Loucy (cell line): ENCODE measurements at regions not wholly inside any gene's neighbourhood (a gene's known extent, or its start where the extent isn't known, plus 50 kb on each side); places are given as distances from the start of the nearest gene placed in this dataset.

ENCODE experiments used
- H2AFZ ChIP-seq: fragments of 200-600 bp; sonication (generic); 2 replicates; pipeline ENCODE4 v1.6.0; 2016; ENCODE audit warnings: antibody characterized with exemption, mild to moderate bottlenecking, low read length, moderate library complexity
- H3F3A ChIP-seq: fragments of 200-600 bp; 2 replicates; pipeline ENCODE4 v1.6.0; 2016; ENCODE audit warnings: antibody characterized with exemption, low read depth, mild to moderate bottlenecking
- H3K27me3 ChIP-seq: fragments of 200-600 bp; sonication (generic); 2 replicates; pipeline ENCODE4 v1.6.1; 2014; ENCODE audit warnings: low read length, mild to moderate bottlenecking; ENCODE audit not compliant: insufficient read depth, poor library complexity, severe bottlenecking
- H3K36me3 ChIP-seq: fragments of 200-600 bp; sonication (generic); 2 replicates; pipeline ENCODE4 v1.6.1; 2016; ENCODE audit warnings: low read length; ENCODE audit not compliant: insufficient read depth
- H3K4me1 ChIP-seq: fragments of 200-600 bp; sonication (generic); 2 replicates; pipeline ENCODE4 v1.5.1; 2014; ENCODE audit warnings: low read length, mild to moderate bottlenecking; ENCODE audit not compliant: insufficient read depth, poor library complexity, severe bottlenecking
- H3K4me2 ChIP-seq: fragments of 200-600 bp; sonication (generic); 2 replicates; pipeline ENCODE4 v1.6.0; 2014; ENCODE audit warnings: antibody characterized with exemption, low read length, low read depth, mild to moderate bottlenecking; ENCODE audit not compliant: poor library complexity, severe bottlenecking
- H3K4me3 ChIP-seq: fragments of 200-600 bp; sonication (generic); 2 replicates; pipeline ENCODE4 v1.5.1; 2014; ENCODE audit warnings: low read length, mild to moderate bottlenecking, mixed read lengths; ENCODE audit not compliant: poor library complexity, severe bottlenecking
- H3K79me2 ChIP-seq: fragments of 200-600 bp; sonication (generic); 2 replicates; pipeline ENCODE4 v1.6.1; 2014; ENCODE audit warnings: low read length; ENCODE audit not compliant: insufficient read depth
- H3K9ac ChIP-seq: fragments of 200-600 bp; sonication (generic); 2 replicates; pipeline ENCODE4 v1.6.0; 2014; ENCODE audit warnings: mild to moderate bottlenecking, low read depth, low read length, moderate library complexity; ENCODE audit not compliant: poor library complexity, severe bottlenecking
- H3K9me2 ChIP-seq: fragments of 200-600 bp; sonication (generic); replicated peaks from 2 replicates; pipeline ENCODE4 v1.6.1; 2016; ENCODE audit warnings: low read depth, low read length, mixed read lengths
- H3K9me3 ChIP-seq: fragments of 200-600 bp; sonication (generic); 2 replicates; pipeline ENCODE4 v1.6.1; 2014; ENCODE audit warnings: mild to moderate bottlenecking, antibody characterized with exemption, low read length, low read depth; ENCODE audit not compliant: insufficient read depth
- H4K20me1 ChIP-seq: fragments of 200-600 bp; sonication (generic); 2 replicates; pipeline ENCODE4 v1.6.0; 2014; ENCODE audit warnings: antibody characterized with exemption, low read length, mild to moderate bottlenecking; ENCODE audit not compliant: insufficient read depth, poor library complexity, severe bottlenecking
- CTCF ChIP-seq: fragments of 200-600 bp; sonication (generic); conservative IDR thresholded peaks from 2 replicates; pipeline ENCODE4 v1.5.1; 2014; ENCODE audit warnings: mild to moderate bottlenecking, antibody characterized with exemption, low read length
- EZH2phosphoT487 ChIP-seq: fragments of 200-600 bp; IDR thresholded peaks from 2 replicates; pipeline ENCODE4 v1.6.1; 2018; ENCODE audit warnings: antibody characterized with exemption, mild to moderate bottlenecking, moderate library complexity, borderline replicate concordance

- peaks cover 4% of the 10 kb centered on the region; the same call in 1 of the 2 replicates for H3K9me3 ChIP-seq
- H3K4me2 ChIP-seq, result no peak overlapping the region
- H3F3A ChIP-seq, result no peaks in the 10 kb centered on the region
- H3K9ac ChIP-seq, result no peak overlapping the region
- H3K9me2 ChIP-seq, result no peaks in the 10 kb centered on the region
- no peaks in the 10 kb centered on the region for H3K4me1 ChIP-seq
- H3K36me3 ChIP-seq, result no peaks in the 10 kb centered on the region
- H4K20me1 ChIP-seq, result no peaks in the 10 kb centered on the region
- H3K27me3 ChIP-seq, result no peaks in the 10 kb centered on the region
- H3K79me2 ChIP-seq, result no peaks in the 10 kb centered on the region
- H3K4me3 ChIP-seq, result no peak overlapping the region
- TF ChIP-seq CTCF (no peak), EZH2phosphoT487 (no peak)
- no peak overlapping the region for H2AFZ ChIP-seq
Measured at GRCh38 chr17:14797021-14797420, 468.1 kb downstream of the PMP22 start.

- Histone ChIP-seq H3K79me2 (no peaks in the 10 kb centered on the region), H3K36me3 (no peaks in the 10 kb centered on the region), H3K9ac (no peak overlapping the region), H3K9me3 (no peaks in the 10 kb centered on the region; the same call in 1 of the 2 replicates), H3K4me1 (no peaks in the 10 kb centered on the region), H4K20me1 (no peaks in the 10 kb centered on the region), H3F3A (no peaks in the 10 kb centered on the region), H2AFZ (no peak overlapping the region), H3K27me3 (no peaks in the 10 kb centered on the region), H3K4me2 (no peak overlapping the region), H3K4me3 (no peak overlapping the region), H3K9me2 (no peaks in the 10 kb centered on the region)
- TF ChIP-seq CTCF, result no peak
- no peak for TF ChIP-seq EZH2phosphoT487
Measured at GRCh38 chr17:14794961-14795360, 470.2 kb downstream of the PMP22 start.

GRCh38 chr17:14793237-14793636 lies 471.9 kb downstream of the PMP22 start:
- no peaks in the 10 kb centered on the region for H3K4me1 ChIP-seq
- no peaks in the 10 kb centered on the region for H3K36me3 ChIP-seq
- no peak overlapping the region for H3K9ac ChIP-seq
- no peaks in the 10 kb centered on the region for H3K27me3 ChIP-seq
- no peaks in the 10 kb centered on the region for H3F3A ChIP-seq
- no peaks in the 10 kb centered on the region; the same call in 1 of the 2 replicates for H3K9me3 ChIP-seq
- H3K9me2 ChIP-seq, result no peaks in the 10 kb centered on the region
- no peaks in the 10 kb centered on the region for H3K79me2 ChIP-seq
- H3K4me3 ChIP-seq, result no peak overlapping the region
- H3K4me2 ChIP-seq, result no peak overlapping the region
- H4K20me1 ChIP-seq, result no peaks in the 10 kb centered on the region
- TF ChIP-seq EZH2phosphoT487, result no peak
- TF ChIP-seq CTCF, result no peak
- no peak overlapping the region for H2AFZ ChIP-seq
